NOMO-1 (cell line): ENCODE measurements at regions not wholly inside any gene's neighbourhood (a gene's known extent, or its start where the extent isn't known, plus 50 kb on each side); places are given as distances from the start of the nearest gene placed in this dataset.
"Not testable (repeated sequence)": the region's sequence is repeated elsewhere in the genome, so short reads cannot be mapped to it uniquely, and the experiment has no call there.

Source experiments
- DNase-seq, 2 experiments: peaks; one replicate each; lab custom pipeline; 2025; ENCODE audit not compliant: unreplicated experiment in 2 of 2; lab: John Stamatoyannopoulos, UW

- no peak for DNase-seq
Observed at GRCh38 chr3:168977716-168978374, 685.7 kb downstream of the MECOM start.

GRCh38 chr3:168976969-168977368 is 686.5 kb downstream of the MECOM start:
- DNase-seq = no peak

- no peak for DNase-seq
Observed at GRCh38 chr3:168975576-168975975, 687.9 kb downstream of the MECOM start.

- DNase-seq = no peak
Observed at GRCh38 chr3:168974617-168975403, 688.7 kb downstream of the MECOM start.

- DNase-seq = no peak
Observed at GRCh38 chr3:168973897-168974296, 689.6 kb downstream of the MECOM start.

GRCh38 chr3:168973206-168973605 is 690.3 kb downstream of the MECOM start:
- no peak for DNase-seq

DNA sequence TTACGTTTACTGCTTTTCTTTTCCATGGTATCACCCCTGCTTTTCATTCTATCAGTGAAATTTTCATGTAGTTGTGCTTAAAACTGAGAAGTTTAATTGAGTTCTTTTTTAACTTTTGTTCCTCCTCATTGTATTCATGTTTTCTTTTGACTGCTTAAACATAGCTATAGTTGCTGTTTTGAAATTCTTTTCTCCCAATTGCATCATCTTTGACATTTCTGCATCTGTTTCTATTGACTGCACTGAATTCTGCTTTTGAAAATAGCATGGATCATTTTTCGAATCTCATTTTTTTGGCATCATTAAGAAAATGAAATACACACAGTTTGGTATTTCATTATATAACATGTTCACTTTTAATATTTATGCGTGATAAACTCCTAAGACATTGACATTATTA is 694.9 kb downstream of the MECOM start:
- DNase-seq = no peak

DNA sequence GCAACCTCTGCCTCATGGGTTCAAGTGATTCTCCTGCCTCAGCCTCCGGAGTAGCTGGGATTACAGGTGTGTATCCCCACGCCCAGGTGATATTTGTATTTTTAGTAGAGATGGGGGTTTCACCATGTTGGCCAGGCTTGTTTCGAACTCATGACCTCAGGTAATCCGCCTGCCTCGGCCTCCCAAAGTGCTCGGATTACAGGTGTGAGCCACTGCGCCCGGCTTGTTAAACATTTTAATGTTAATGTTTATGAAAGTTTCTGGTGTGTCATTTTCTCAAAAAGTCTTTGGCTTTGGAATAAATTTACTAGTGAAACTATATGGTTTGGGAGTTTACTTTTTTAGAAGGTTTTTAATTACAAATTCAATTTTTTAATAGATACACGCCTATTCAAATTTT is 698.8 kb downstream of the MECOM start:
- no peak for DNase-seq

DNA sequence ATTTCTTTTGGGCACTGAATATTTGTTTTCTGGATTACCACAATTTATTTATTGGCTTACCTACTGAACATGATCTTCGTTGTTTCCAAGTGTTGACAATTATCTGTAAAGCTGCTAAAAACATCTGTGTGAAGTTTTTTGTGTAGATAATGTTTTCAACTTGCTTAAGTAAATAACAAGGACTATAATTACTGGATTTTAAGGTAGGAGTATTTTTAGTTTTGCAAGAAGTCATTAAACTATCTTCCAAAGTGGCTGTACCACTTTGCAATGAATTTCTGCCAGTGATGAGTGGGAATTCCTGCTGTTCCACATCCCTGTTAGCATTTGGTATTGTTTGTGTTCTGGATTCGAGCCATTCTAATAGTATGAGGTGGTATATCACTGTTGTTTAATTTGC is 702.2 kb downstream of the MECOM start:
- no peak for DNase-seq

DNA sequence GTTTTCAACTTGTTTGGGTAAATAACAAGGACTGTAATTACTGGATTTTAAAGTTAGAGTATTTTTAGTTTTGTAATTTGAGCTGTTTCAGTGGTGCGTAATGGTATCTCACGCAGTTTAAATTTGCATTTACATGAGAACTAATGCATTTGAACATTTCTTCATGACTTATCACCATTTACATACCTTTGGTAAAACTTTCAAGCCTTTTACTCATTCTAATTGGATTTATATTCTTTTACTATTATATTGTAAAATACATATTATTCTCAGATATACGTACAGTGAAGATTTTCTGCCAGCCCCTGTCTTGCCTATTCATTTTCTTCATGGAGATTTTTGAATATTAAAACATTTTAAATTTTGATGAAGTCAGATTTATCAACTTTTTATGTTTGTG is 703.8 kb downstream of the MECOM start:
- DNase-seq = no peak

GRCh38 chr3:168958466-168958865 is 705.0 kb downstream of the MECOM start:
- DNase-seq = no peak

GRCh38 chr3:168956076-168956475 is 707.4 kb downstream of the MECOM start:
- DNase-seq = no peak

GRCh38 chr3:168952551-168952950 is 711.0 kb downstream of the MECOM start:
- DNase-seq = peak in 1 of 2 experiments; percentile 16

DNA sequence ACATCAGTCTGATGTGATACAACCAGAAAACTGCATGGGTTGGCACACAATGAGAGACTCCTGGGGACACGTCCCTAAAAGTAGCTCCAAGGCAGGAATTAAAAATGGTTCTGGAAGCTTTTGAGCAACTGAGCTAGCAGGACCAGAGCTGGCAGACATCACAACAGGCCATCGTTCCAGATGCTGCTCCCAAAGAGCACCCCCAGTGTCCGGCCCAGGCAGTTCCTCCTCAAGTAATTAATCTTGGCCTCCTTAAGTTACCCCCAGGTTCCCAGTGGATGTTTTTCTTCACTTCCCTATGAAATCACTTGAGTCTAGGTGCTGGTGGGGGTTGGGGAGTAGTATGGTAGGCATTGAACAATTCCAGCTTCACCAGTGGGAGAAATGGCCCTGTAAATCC is 711.6 kb downstream of the MECOM start:
- no peak for DNase-seq

- DNase-seq = no peak
Observed at GRCh38 chr3:168951368-168951767, 712.1 kb downstream of the MECOM start.

DNA sequence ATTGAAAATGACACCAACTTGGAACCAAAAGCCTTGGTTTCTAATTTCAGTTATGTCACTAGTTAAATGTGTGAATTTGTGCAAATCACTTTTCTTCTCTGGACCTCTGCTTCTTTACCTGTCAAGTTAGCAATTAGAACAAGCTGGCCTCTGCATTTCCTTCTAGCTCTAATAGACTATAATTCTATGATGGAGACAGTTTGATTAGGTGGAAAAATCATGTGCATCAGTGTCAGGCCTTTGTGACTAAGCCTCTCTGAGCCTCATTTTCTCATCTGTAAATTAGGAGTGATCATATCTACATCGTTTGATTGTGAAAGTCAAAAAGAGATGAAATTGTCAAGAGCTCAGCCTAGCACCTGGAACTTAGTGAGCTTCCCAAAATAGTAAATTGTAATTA is 712.9 kb downstream of the MECOM start:
- no peak for DNase-seq

- DNase-seq = no peak
Observed at GRCh38 chr3:168939651-168940238, 723.8 kb downstream of the MECOM start.

GRCh38 chr3:168933614-168934013 is 729.9 kb downstream of the MECOM start:
- DNase-seq = no peak

GRCh38 chr3:168929997-168930396 is 733.5 kb downstream of the MECOM start:
- not testable (repeated sequence) for DNase-seq

DNA sequence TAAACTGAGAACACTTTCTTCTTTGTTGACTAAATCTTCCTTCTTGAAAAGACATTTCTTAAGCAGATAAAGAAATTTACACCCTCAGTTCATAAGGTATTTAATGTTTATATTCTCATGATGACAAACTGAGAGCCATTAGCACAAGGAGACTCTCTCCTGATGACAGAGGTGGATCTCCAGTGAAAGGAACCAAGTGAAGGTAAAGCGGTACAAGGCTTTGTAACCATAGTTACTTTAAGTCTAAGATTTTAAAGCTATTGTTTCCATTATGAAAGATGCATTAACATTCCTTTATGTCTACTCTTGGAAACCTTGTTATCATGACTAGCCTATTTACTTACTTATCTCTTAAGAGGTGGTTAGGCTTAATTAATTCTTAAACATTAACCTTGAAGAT is 737.1 kb downstream of the MECOM start:
- no peak for DNase-seq

DNA sequence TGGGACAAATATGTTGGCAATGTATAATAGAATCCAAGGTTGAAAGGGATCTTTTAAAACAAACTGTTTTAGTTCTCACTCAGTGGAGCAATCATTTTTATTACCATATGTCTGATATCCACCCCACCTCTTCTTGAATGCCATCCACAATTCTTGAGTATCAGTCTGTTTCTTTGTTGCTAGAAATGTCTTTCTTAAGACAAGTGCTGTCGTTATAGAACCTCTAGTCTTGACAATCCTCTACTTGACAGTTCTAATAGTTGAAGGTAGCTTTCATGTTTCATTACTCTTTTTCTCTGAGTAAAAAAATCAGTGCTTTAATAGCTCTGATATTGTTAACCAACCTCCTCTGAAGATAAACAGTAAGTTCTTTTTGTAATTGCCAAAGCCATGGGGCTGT is 737.9 kb downstream of the MECOM start:
- DNase-seq = no peak

DNA sequence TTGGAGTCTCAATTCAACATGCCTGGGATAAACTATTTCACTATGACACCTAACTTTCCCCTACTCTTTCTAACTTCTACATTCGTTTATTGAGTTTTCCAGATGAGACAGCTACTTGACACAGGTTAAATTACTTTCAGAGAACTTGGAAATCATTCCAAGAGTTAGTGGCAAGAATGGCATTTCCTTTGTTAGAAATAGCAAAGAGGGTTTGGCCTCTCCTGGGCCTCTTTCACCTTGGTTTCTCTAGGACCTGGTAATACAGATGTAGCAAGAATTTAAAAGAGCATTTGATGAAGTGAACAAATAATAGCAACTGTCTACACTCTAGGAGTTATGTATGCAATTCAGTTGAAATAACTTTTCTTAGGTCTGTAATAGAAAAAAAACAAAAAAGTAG is 748.9 kb downstream of the MECOM start:
- no peak for DNase-seq
